ENCODE measurements at regions not wholly inside any gene's neighbourhood (a gene's known extent, or its start where the extent isn't known, plus 50 kb on each side); places are given as distances from the start of the nearest gene placed in this dataset.

DNA sequence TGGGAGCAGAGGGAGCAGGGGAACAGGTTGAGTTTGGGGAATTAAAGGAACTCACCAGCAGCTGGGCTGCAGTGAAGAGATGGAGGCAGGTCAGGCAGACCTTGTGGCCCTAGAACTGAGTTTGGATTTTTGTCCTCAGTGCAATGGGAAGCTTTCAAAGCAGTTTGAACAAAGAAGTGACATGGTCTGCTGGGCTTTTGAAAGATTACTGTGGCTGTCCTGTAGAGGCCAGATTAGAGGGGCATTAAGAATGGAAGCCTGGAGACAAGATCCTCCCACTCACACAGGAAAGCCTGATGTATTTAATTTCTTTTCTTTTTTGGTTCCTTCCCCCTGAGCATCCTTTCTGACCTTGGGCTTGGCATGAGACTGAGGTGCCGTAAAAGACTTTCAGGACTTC lies 118.1 kb upstream of the LHCGR start:
- no peak for DNase-seq (ENCODE audit: low read depth)
- no peak overlapping the region for H3K4me3 ChIP-seq (ENCODE audit: low read depth, low read length)
- ChIA-PET POLR2A (no interaction called here), CTCF (no interaction called here)
- H3K36me3 ChIP-seq (ENCODE audit: control insufficient read depth, insufficient read depth, low read length), result no peaks in the 10 kb centered on the region
- no peaks in the 10 kb centered on the region for H3K27me3 ChIP-seq (ENCODE audit: control insufficient read depth, insufficient read depth, low read length)
- TF ChIP-seq CTCF (IDR thresholded peaks at IDR 0.05; ENCODE audit: insufficient read depth, low read depth, low read length), result no peak

- no peaks in the 10 kb centered on the region for H3K27me3 ChIP-seq (ENCODE audit: control insufficient read depth, insufficient read depth, low read length)
- no peaks in the 10 kb centered on the region for H3K36me3 ChIP-seq (ENCODE audit: control insufficient read depth, insufficient read depth, low read length)
- no peak for TF ChIP-seq CTCF (IDR thresholded peaks at IDR 0.05; ENCODE audit: insufficient read depth, low read depth, low read length)
- H3K4me3 ChIP-seq (ENCODE audit: low read depth, low read length), result no peak overlapping the region
- ChIA-PET POLR2A (no interaction called here), CTCF (no interaction called here)
- no peak for DNase-seq (ENCODE audit: low read depth)
Measured at GRCh38 chr2:48870942-48871341, 115.4 kb upstream of the LHCGR start.

DNA sequence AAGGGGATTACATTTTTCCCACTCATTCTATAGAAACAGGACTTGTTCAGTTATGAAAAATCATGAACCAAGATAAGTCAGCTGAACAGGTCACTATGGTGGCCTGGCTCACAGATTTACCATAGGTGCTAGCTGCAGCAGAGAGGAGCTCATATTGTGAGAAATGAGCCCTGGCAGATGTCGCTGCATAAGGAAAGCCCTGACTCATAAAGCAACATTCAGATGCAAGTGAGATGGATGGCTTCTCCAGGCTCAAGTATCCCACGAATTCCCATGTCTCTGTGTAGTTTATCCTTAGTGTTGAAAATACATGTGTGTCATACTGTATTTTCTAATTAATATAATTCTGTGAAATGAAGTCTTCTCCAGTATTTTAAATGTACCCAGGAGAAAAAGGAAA lies 115.0 kb upstream of the LHCGR start:
- Histone ChIP-seq H3K27me3 (ENCODE audit: control insufficient read depth, insufficient read depth, low read length) (no peaks in the 10 kb centered on the region), H3K36me3 (ENCODE audit: control insufficient read depth, insufficient read depth, low read length) (no peaks in the 10 kb centered on the region), H3K4me3 (ENCODE audit: low read depth, low read length) (no peak overlapping the region)
- ChIA-PET CTCF (no interaction called here), POLR2A (no interaction called here)
- DNase-seq (ENCODE audit: low read depth), result no peak
- no peak for TF ChIP-seq CTCF (IDR thresholded peaks at IDR 0.05; ENCODE audit: insufficient read depth, low read depth, low read length)

DNA sequence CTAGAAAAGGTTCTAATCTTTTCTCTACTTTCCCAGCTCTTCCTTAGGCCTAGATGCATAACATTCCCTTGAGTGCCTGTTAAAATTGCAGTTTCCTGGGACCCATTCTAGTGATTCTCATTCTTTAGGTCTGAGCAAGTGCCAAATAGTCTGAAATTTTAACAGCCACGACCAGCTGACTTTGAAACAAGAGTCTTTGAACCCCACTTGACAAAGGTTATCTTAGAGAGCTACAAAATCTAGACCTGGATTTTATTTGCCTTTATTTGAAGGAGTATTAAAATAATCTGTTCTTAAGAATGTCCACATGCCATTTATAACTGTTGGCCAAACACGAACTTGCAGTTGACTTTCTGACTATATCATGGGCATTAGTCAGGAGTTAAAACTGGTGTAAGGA lies 110.2 kb upstream of the LHCGR start:
- Histone ChIP-seq H3K4me3 (ENCODE audit: low read depth, low read length) (no peak overlapping the region), H3K36me3 (ENCODE audit: control insufficient read depth, insufficient read depth, low read length) (no peaks in the 10 kb centered on the region), H3K27me3 (ENCODE audit: control insufficient read depth, insufficient read depth, low read length) (no peaks in the 10 kb centered on the region)
- ChIA-PET CTCF (interaction anchor here (0.5 kb wide), 1 partner anchor 624 kb away, joined by 3 read pairs; no protein-coding TSS in a partner anchor), POLR2A (no interaction called here)
- DNase-seq (ENCODE audit: low read depth), result no peak
- TF ChIP-seq CTCF (IDR thresholded peaks at IDR 0.05; ENCODE audit: insufficient read depth, low read depth, low read length), result no peak

DNA sequence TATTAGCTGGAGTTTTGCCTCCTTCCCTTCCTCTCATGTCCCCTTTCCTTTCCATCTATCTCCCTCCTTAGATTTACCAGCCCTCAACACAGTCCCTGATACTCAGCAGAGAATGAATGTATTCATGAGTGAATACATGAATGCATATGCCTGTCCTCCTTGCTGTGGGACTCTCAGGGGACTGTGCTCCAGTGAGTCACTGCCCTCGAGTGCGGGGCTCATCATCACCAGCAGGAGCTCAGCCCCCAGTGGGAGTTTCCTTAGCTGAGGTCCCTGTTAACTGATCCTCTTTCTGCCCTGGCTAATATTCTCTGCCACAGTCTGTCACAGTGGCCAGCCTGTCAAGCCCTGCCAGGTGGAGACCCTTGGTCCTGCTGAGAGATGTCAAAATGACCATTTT lies 104.9 kb upstream of the LHCGR start:
- ChIA-PET POLR2A (no interaction called here), CTCF (no interaction called here)
- DNase-seq (ENCODE audit: low read depth), result no peak
- Histone ChIP-seq H3K4me3 (ENCODE audit: low read depth, low read length) (no peak overlapping the region), H3K36me3 (ENCODE audit: control insufficient read depth, insufficient read depth, low read length) (no peaks in the 10 kb centered on the region), H3K27me3 (ENCODE audit: control insufficient read depth, insufficient read depth, low read length) (no peaks in the 10 kb centered on the region)
- TF ChIP-seq CTCF (IDR thresholded peaks at IDR 0.05; ENCODE audit: insufficient read depth, low read depth, low read length), result no peak
